K562 (cell line): ENCODE measurements at regions not wholly inside any gene's neighbourhood (a gene's known extent, or its start where the extent isn't known, plus 50 kb on each side); places are given as distances from the start of the nearest gene placed in this dataset.

Experiments
- HNRNPUL1 ChIP-seq: fragments of 200-400 bp; formaldehyde crosslinking; IDR thresholded peaks from 2 replicates; pipeline ENCODE4 v1.6.1; 2017; ENCODE audit warnings: low read length
- REST ChIP-seq, 2 experiments: fragments of 450-650 bp; formaldehyde crosslinking in 1 of 2; IDR thresholded peaks; 2 replicates each; pipeline versions ENCODE4 v1.4.0 to v1.6.1; 2014 to 2020; ENCODE audit warnings: mild to moderate bottlenecking in 2 of 2, borderline replicate concordance in 1 of 2, low read depth in 1 of 2
- SIRT6 ChIP-seq: IDR thresholded peaks from one replicate; pipeline ENCODE4 v1.6.1; 2012; ENCODE audit warnings: low read depth, mild to moderate bottlenecking, control low read depth, inconsistent platforms, low read length, moderate library complexity
- SMARCA4 ChIP-seq: fragments of 450-650 bp; IDR thresholded peaks from 2 replicates; pipeline ENCODE4 v1.6.1; 2016
- ZBTB8A ChIP-seq: fragments of 450-650 bp; IDR thresholded peaks from 2 replicates; pipeline ENCODE4 v1.6.1; 2018; ENCODE audit warnings: mild to moderate bottlenecking, moderate library complexity; ENCODE audit not compliant: partially characterized antibody
- ZNF212 ChIP-seq: fragments of 450-650 bp; formaldehyde crosslinking; IDR thresholded peaks from 2 replicates; pipeline ENCODE4 v1.4.0; 2020; ENCODE audit warnings: mild to moderate bottlenecking
- ZNF318 ChIP-seq, 2 experiments: fragments of 450-650 bp; IDR thresholded peaks; 2 replicates each; pipeline ENCODE4 v1.6.1; 2016; ENCODE audit warnings: mild to moderate bottlenecking in 2 of 2, borderline replicate concordance in 1 of 2, low read depth in 1 of 2, moderate library complexity in 1 of 2

- TF ChIP-seq ZNF318 (IDR thresholded peaks at IDR 0.05; ENCODE audit: borderline replicate concordance in 1 of 2, low read depth in 1 of 2), result no peak
- no peak for TF ChIP-seq ZNF212 (CRISPR knock-in tag)
- no peak for TF ChIP-seq REST (IDR thresholded peaks at IDR 0.05; ENCODE audit: borderline replicate concordance)
- no peak for TF ChIP-seq REST (CRISPR knock-in tag; IDR thresholded peaks at IDR 0.05; ENCODE audit: low read depth)
- TF ChIP-seq SMARCA4, result no peak
- TF ChIP-seq SIRT6, result no peak
- no peak for TF ChIP-seq HNRNPUL1
- TF ChIP-seq ZBTB8A, result no peak
Observed at GRCh38 chr7:47671358-47671757, 89.4 kb upstream of the TNS3 start (continued).
